K562 (cell line): ENCODE measurements at regions not wholly inside any gene's neighbourhood (a gene's known extent, or its start where the extent isn't known, plus 50 kb on each side); places are given as distances from the start of the nearest gene placed in this dataset.

Experiments used
- ATAC-seq: fragments of 200-7000 bp; cut with Tn5 transposase; 3 replicates; pipeline ENCODE4 v1.9.1; 2020; ENCODE audit warnings: moderate library complexity
- BruUV-seq: library from RNA; stranded (reverse); fragments of 400-500 nt; replicated peaks from 2 replicates; lab custom pipeline; 2021; lab: Mats Ljungman, UMichigan
- CTCF ChIA-PET: fragments of 300-600 bp; formaldehyde crosslinking; extraction: SDS; loops from one replicate; lab custom pipeline; 2021; ENCODE audit warnings: low intra/inter-chr PET ratio; lab: Yijun Ruan, JAX
- POLR2A ChIA-PET: fragments of 300-600, 350-650 bp; sonication (Branson Sonifier 250); formaldehyde crosslinking; extraction: SDS; loops from one replicate; lab custom pipeline; 2021; ENCODE audit warnings: antibody characterized with exemption, inconsistent platforms; lab: Yijun Ruan, JAX
- DNase-seq, 4 experiments: peaks; one replicate each; pipeline versions ENCODE4 v3.0.0 to v3.0.0-alpha.2; 2011 to 2018; ENCODE audit warnings: low spot score in 3 of 4, mixed read lengths in 3 of 4; ENCODE audit errors: extremely low read depth in 1 of 4
- FAIRE-seq: peaks from 2 replicates; lab custom pipeline; 2011; peaks lifted over from hg19 to GRCh38; lab: Jason Lieb, UNC
- H2AFZ ChIP-seq: 2 replicates; pipeline ENCODE4 v1.6.0; 2011; ENCODE audit warnings: low read depth, low read length, control low read depth, inconsistent platforms
- H3K27ac ChIP-seq: fragments of 200-600 bp; 3 replicates; pipeline ENCODE4 v1.8.0; 2011; ENCODE audit warnings: low read depth, mild to moderate bottlenecking, control low read depth, inconsistent platforms, low read length, moderate library complexity, mixed read lengths; ENCODE audit errors: extremely low read depth
- H3K27me3 ChIP-seq, 2 experiments: fragments of 300-600 bp in 1 of 2; 2 replicates in 1 of 2; 3 replicates in 1 of 2; pipeline versions ENCODE4 v1.6.0 to v1.8.0; 2011; ENCODE audit warnings: inconsistent platforms in 2 of 2, low read length in 2 of 2, mild to moderate bottlenecking in 1 of 2, mixed read lengths in 1 of 2, moderate library complexity in 1 of 2; ENCODE audit not compliant: control insufficient read depth in 2 of 2, insufficient read depth in 2 of 2
- H3K36me3 ChIP-seq: fragments of 300-600 bp; 3 replicates; pipeline ENCODE4 v1.8.0; 2011; ENCODE audit warnings: mild to moderate bottlenecking, low read length, inconsistent platforms; ENCODE audit not compliant: control insufficient read depth, insufficient read depth
- H3K4me1 ChIP-seq, 2 experiments: fragments of 200-600 bp in 1 of 2; replicated peaks in 1 of 2; 2 replicates in 1 of 2; 3 replicates in 1 of 2; pipeline versions ENCODE4 v1.5.1 to v1.8.0; 2011; ENCODE audit warnings: inconsistent platforms in 2 of 2, low read length in 2 of 2, mild to moderate bottlenecking in 1 of 2, mixed read lengths in 1 of 2, moderate library complexity in 1 of 2; ENCODE audit not compliant: control insufficient read depth in 2 of 2, insufficient read depth in 2 of 2
- H3K4me2 ChIP-seq: 2 replicates; pipeline ENCODE4 v1.6.1; 2011; ENCODE audit warnings: low read length, control low read depth, inconsistent platforms, mixed read lengths; ENCODE audit not compliant: insufficient read depth
- H3K4me3 ChIP-seq: fragments of 200-600 bp; sonication (generic), shearing (Covaris generic); 2 replicates; pipeline ENCODE4 v1.5.1; 2016; ENCODE audit warnings: control low read depth, inconsistent platforms
- H3K79me2 ChIP-seq: fragments of 200-600 bp; 3 replicates; pipeline ENCODE4 v1.8.0; 2011; ENCODE audit warnings: low read length, inconsistent platforms; ENCODE audit not compliant: control insufficient read depth, insufficient read depth
- H3K9ac ChIP-seq, 2 experiments: 2 replicates each; pipeline versions ENCODE4 v1.6.0 to v1.6.1; 2011; ENCODE audit warnings: low read depth in 2 of 2, low read length in 2 of 2, control low read depth in 1 of 2, inconsistent platforms in 1 of 2, mild to moderate bottlenecking in 1 of 2, mixed read lengths in 1 of 2; ENCODE audit not compliant: insufficient read depth in 1 of 2
- H3K9me1 ChIP-seq: one replicate; pipeline ENCODE4 v1.6.0; 2011; ENCODE audit warnings: inconsistent platforms, mild to moderate bottlenecking, low read length, moderate library complexity; ENCODE audit not compliant: control insufficient read depth, insufficient read depth
- H3K9me3 ChIP-seq: replicated peaks from 2 replicates; pipeline ENCODE4 v1.5.1; 2011; ENCODE audit warnings: low read depth, low read length, inconsistent platforms; ENCODE audit not compliant: control insufficient read depth, insufficient read depth
- H4K20me1 ChIP-seq: replicated peaks from 2 replicates; pipeline ENCODE4 v1.6.1; 2011; ENCODE audit warnings: low read length, inconsistent platforms, mixed read lengths; ENCODE audit not compliant: control insufficient read depth, insufficient read depth
- BRF2 ChIP-seq: IDR thresholded peaks from 3 replicates; pipeline ENCODE4 v1.6.1; 2011; ENCODE audit warnings: borderline replicate concordance, mild to moderate bottlenecking; ENCODE audit not compliant: insufficient read length, insufficient read depth
- C11orf30 ChIP-seq: fragments of 450-650 bp; IDR thresholded peaks from 2 replicates; pipeline ENCODE4 v1.6.1; 2016; ENCODE audit warnings: low read depth, mild to moderate bottlenecking
- GABPB1 ChIP-seq: sonication (generic); formaldehyde crosslinking; IDR thresholded peaks from 2 replicates; pipeline ENCODE4 v1.8.0; 2022; ENCODE audit warnings: mild to moderate bottlenecking, missing genetic modification reagents
- STAG1 ChIP-seq: sonication (generic); formaldehyde crosslinking; IDR thresholded peaks from 2 replicates; pipeline ENCODE4 v1.5.0; 2020; ENCODE audit warnings: missing genetic modification reagents, borderline replicate concordance
- STAT5A ChIP-seq: IDR thresholded peaks from 2 replicates; pipeline ENCODE4 v1.6.1; 2012; ENCODE audit warnings: low read length, inconsistent platforms, borderline replicate concordance
- ZBTB49 ChIP-seq: sonication (generic); formaldehyde crosslinking; IDR thresholded peaks from 2 replicates; pipeline ENCODE4 v1.8.0; 2022; ENCODE audit warnings: missing genetic modification reagents, mild to moderate bottlenecking, borderline replicate concordance
- ZNF830 ChIP-seq: fragments of 250-450 bp; sonication (Bioruptor Pico); IDR thresholded peaks from 2 replicates; pipeline ENCODE4 v1.5.0; 2021; ENCODE audit warnings: mild to moderate bottlenecking
- WGBS: fragments of 100-300 bp; shearing (Covaris generic); methylation state at CpG from one replicate; pipeline ENCODE4 v1.1.6; 2016; ENCODE audit warnings: low coverage, mixed read lengths; ENCODE audit not compliant: insufficient coverage; ENCODE audit errors: missing lambda C conversion rate; 5-methylcytosine and 5-hydroxymethylcytosine counted together
- in situ Hi-C: fragments of 300-500 bp; cut with MboI; formaldehyde crosslinking; loops from 4 replicates; pipeline ENCODE4 v1.15.0; 2018; ENCODE audit warnings: inconsistent platforms, mixed read lengths
- intact Hi-C: fragments of 100-400 bp; cut with micrococcal nuclease; formaldehyde crosslinking; loops from 2 replicates; pipeline ENCODE4 v1.14.2; 2022

- Histone ChIP-seq H3K9me1 (no peaks in the 10 kb centered on the region), H3K27ac (no peak overlapping the region), H3K4me2 (no peak overlapping the region), H3K9ac (no peak overlapping the region), H4K20me1 (peaks cover 8% of the 10 kb centered on the region), H3K79me2 (no peaks in the 10 kb centered on the region), H3K4me3 (no peak overlapping the region), H2AFZ (no peak overlapping the region), H3K27me3 (peaks cover 5 to 27% of the 10 kb centered on the region in 2 experiments; a peak in 3 of 5 replicates), H3K9me3 (no peaks in the 10 kb centered on the region), H3K4me1 (no peaks in the 10 kb centered on the region), H3K36me3 (no peaks in the 10 kb centered on the region)
- ATAC-seq (no peak), FAIRE-seq (no peak), DNase-seq (no peak)
- in situ Hi-C loops (no loop called here), intact Hi-C loops (no loop called here)
- BruUV-seq, result no TSS peak
- no peak for TF ChIP-seq ZNF830 (CRISPR knock-in tag)
- no peak for TF ChIP-seq STAT5A
- no peak for TF ChIP-seq BRF2
- no peak for TF ChIP-seq ZBTB49
- TF ChIP-seq GABPB1, result no peak
- TF ChIP-seq C11orf30, result no peak
- TF ChIP-seq STAG1 (CRISPR knock-in tag), result no peak
- WGBS, result 0% methylated on average over 5 of the region's 5 CpGs
- ChIA-PET POLR2A (interaction anchor here (0.5 kb wide), 1 partner anchor 47 kb away, joined by 3 read pairs; no protein-coding TSS in a partner anchor), CTCF (no interaction called here)
Observed at GRCh38 chr5:141789330-141789729, 88.9 kb downstream of the PCDH1 start.
